ENCODE measurements at regions not wholly inside any gene's neighbourhood (a gene's known extent, or its start where the extent isn't known, plus 50 kb on each side); places are given as distances from the start of the nearest gene placed in this dataset.

- no peak overlapping the region for H3K9ac ChIP-seq (ENCODE audit: low read length)
- H3K4me1 ChIP-seq (ENCODE audit: low read length): peaks cover 8% of the 10 kb centered on the region; the same call in 1 of the 2 replicates
- no peaks in the 10 kb centered on the region for H3F3A ChIP-seq (ENCODE audit: insufficient read depth, low read length)
- H3K9me3 ChIP-seq (replicated peaks; ENCODE audit: insufficient read depth, low read length): no peaks in the 10 kb centered on the region
- no peak overlapping the region for H3K4me3 ChIP-seq (ENCODE audit: low read length)
- H3K36me3 ChIP-seq (replicated peaks; ENCODE audit: insufficient read depth, low read length): no peaks in the 10 kb centered on the region
- DNase-seq: no peak
- no peak overlapping the region for H3K4me2 ChIP-seq (ENCODE audit: low read depth, low read length)
- H3K79me2 ChIP-seq (ENCODE audit: low read length): no peaks in the 10 kb centered on the region
- H3K27ac ChIP-seq (ENCODE audit: low read length): no peak overlapping the region
- no peaks in the 10 kb centered on the region for H4K20me1 ChIP-seq (ENCODE audit: insufficient read depth, low read length)
- H2AFZ ChIP-seq (ENCODE audit: low read length): no peak overlapping the region
- no peak for TF ChIP-seq EZH2 (optimal IDR thresholded peaks at IDR 0.05; ENCODE audit: low read depth, low read length)
- no peak for TF ChIP-seq EZH2phosphoT487 (IDR thresholded peaks at IDR 0.05; ENCODE audit: low read length)
- TF ChIP-seq CTCF (IDR thresholded peaks at IDR 0.05; ENCODE audit: low read length): no peak
- H3K27me3 ChIP-seq (replicated peaks; ENCODE audit: insufficient read depth, low read length): no peaks in the 10 kb centered on the region
- no peaks in the 10 kb centered on the region for H3K9me2 ChIP-seq (replicated peaks; ENCODE audit: insufficient read depth, low read length)
These were observed 112.1 kb upstream of the TMEM170B start for GRCh38 chr6:11425431-11425871.

- Histone ChIP-seq H3K36me3 (replicated peaks; ENCODE audit: insufficient read depth, low read length) (no peaks in the 10 kb centered on the region), H3K27ac (ENCODE audit: low read length) (no peak overlapping the region), H3K9ac (ENCODE audit: low read length) (no peak overlapping the region), H3K79me2 (ENCODE audit: low read length) (no peaks in the 10 kb centered on the region), H3K4me1 (ENCODE audit: low read length) (peaks cover 8% of the 10 kb centered on the region; the same call in 1 of the 2 replicates), H2AFZ (ENCODE audit: low read length) (no peak overlapping the region), H3K4me3 (ENCODE audit: low read length) (no peak overlapping the region), H3K9me2 (replicated peaks; ENCODE audit: insufficient read depth, low read length) (no peaks in the 10 kb centered on the region), H4K20me1 (ENCODE audit: insufficient read depth, low read length) (no peaks in the 10 kb centered on the region), H3F3A (ENCODE audit: insufficient read depth, low read length) (no peaks in the 10 kb centered on the region), H3K4me2 (ENCODE audit: low read depth, low read length) (no peak overlapping the region), H3K27me3 (replicated peaks; ENCODE audit: insufficient read depth, low read length) (no peaks in the 10 kb centered on the region), H3K9me3 (replicated peaks; ENCODE audit: insufficient read depth, low read length) (no peaks in the 10 kb centered on the region)
- DNase-seq: no peak
- no peak for TF ChIP-seq EZH2 (optimal IDR thresholded peaks at IDR 0.05; ENCODE audit: low read depth, low read length)
- no peak for TF ChIP-seq CTCF (IDR thresholded peaks at IDR 0.05; ENCODE audit: low read length)
- no peak for TF ChIP-seq EZH2phosphoT487 (IDR thresholded peaks at IDR 0.05; ENCODE audit: low read length)
These were observed 113.0 kb upstream of the TMEM170B start for GRCh38 chr6:11424395-11425034.

GRCh38 chr6:11423667-11424066 lies 113.9 kb upstream of the TMEM170B start:
- Histone ChIP-seq H3K4me3 (ENCODE audit: low read length) (no peak overlapping the region), H3K36me3 (replicated peaks; ENCODE audit: insufficient read depth, low read length) (no peaks in the 10 kb centered on the region), H3K9me3 (replicated peaks; ENCODE audit: insufficient read depth, low read length) (no peaks in the 10 kb centered on the region), H3K9ac (ENCODE audit: low read length) (no peak overlapping the region), H3K27ac (ENCODE audit: low read length) (no peak overlapping the region), H3K4me1 (ENCODE audit: low read length) (peaks cover 4% of the 10 kb centered on the region; the same call in 1 of the 2 replicates), H3K9me2 (replicated peaks; ENCODE audit: insufficient read depth, low read length) (no peaks in the 10 kb centered on the region), H3K4me2 (ENCODE audit: low read depth, low read length) (no peak overlapping the region), H4K20me1 (ENCODE audit: insufficient read depth, low read length) (no peaks in the 10 kb centered on the region), H3K27me3 (replicated peaks; ENCODE audit: insufficient read depth, low read length) (no peaks in the 10 kb centered on the region), H2AFZ (ENCODE audit: low read length) (no peak overlapping the region), H3F3A (ENCODE audit: insufficient read depth, low read length) (no peaks in the 10 kb centered on the region), H3K79me2 (ENCODE audit: low read length) (no peaks in the 10 kb centered on the region)
- TF ChIP-seq CTCF (IDR thresholded peaks at IDR 0.05; ENCODE audit: low read length) (no peak), EZH2 (optimal IDR thresholded peaks at IDR 0.05; ENCODE audit: low read depth, low read length) (no peak), EZH2phosphoT487 (IDR thresholded peaks at IDR 0.05; ENCODE audit: low read length) (no peak)
- DNase-seq: no peak
